ENCODE measurements at regions not wholly inside any gene's neighbourhood (a gene's known extent, or its start where the extent isn't known, plus 50 kb on each side); places are given as distances from the start of the nearest gene placed in this dataset.

DNA sequence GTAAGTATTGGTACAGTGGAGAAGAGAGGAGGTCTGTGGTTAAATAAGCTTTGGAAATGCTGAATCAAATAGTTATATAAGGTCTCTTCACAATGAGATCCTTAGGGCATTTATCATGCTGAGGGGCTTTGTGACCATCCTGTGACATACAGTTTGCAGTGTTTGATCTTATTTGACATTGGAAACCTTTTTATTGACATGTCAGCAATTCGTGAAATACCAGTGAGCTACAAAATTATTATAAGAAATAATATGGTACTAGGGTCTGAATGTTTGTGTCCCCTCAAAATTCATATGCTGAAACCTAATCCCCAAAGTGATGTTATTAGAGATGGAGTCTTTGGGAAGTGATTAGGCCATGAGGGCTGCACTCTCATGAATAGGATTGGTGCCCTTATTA lies 98.4 kb downstream of the MID1IP1 start:
- no peaks in the 10 kb centered on the region for H4K20me1 ChIP-seq (ENCODE audit: insufficient read depth, low read length)
- no peaks in the 10 kb centered on the region for H3K9me3 ChIP-seq (ENCODE audit: control insufficient read depth, insufficient read depth, low read length)
- peaks cover 2% of the 10 kb centered on the region; the same call in 1 of the 2 replicates for H3K27me3 ChIP-seq (ENCODE audit: control insufficient read depth, insufficient read depth, low read length)
- H2BK5ac ChIP-seq (ENCODE audit: low read depth, low read length, poor library complexity, severe bottlenecking): no peak overlapping the region
- H3K4me2 ChIP-seq (ENCODE audit: low read depth, low read length): no peak overlapping the region
- no peak overlapping the region for H2BK120ac ChIP-seq (ENCODE audit: low read depth, low read length)
- H3K4me3 ChIP-seq (ENCODE audit: insufficient read depth, low read depth, low read length): no peak overlapping the region
- no peaks in the 10 kb centered on the region for H3K4me1 ChIP-seq (ENCODE audit: control insufficient read depth, insufficient read depth, low read length)
- intact Hi-C loops (cut with micrococcal nuclease) (no loop called here), in situ Hi-C loops (cut with MboI; ENCODE audit: low sequenced_read_pairs) (no loop called here), dilution Hi-C loops (cut with HindIII; ENCODE audit: low sequenced_read_pairs, unreplicated experiment) (no loop called here)
- no peaks in the 10 kb centered on the region for H3K9me1 ChIP-seq (ENCODE audit: insufficient read depth, low read length)
- no peak overlapping the region for H4K8ac ChIP-seq (ENCODE audit: low read depth in 2 of 2, low read length in 2 of 2)
- DNase-seq (no peak), ATAC-seq (ENCODE audit: low read depth) (no peak)
- H4K91ac ChIP-seq (ENCODE audit: insufficient read depth, low read depth, low read length): no peak overlapping the region
- ChIA-PET CTCF (no interaction called here), POLR2A (ENCODE audit: unreplicated experiment) (no interaction called here)
- no peak overlapping the region for H3K14ac ChIP-seq (replicated peaks; ENCODE audit: low read depth, low read length)
- H3K56ac ChIP-seq (ENCODE audit: extremely low read depth, insufficient read depth, low read length): no peak overlapping the region
- H3K18ac ChIP-seq (ENCODE audit: low read depth, low read length): no peak overlapping the region
- no peak overlapping the region for H3K27ac ChIP-seq (ENCODE audit: insufficient read depth, low read length)
- no CpG with 5 or more reads among the region's 1 CpG for WGBS, 2 experiments (ENCODE audit: extremely low coverage in 2 of 2, insufficient read length in 1 of 2)
- H2AK9ac ChIP-seq (replicated peaks; ENCODE audit: low read depth, low read length, poor library complexity): no peak overlapping the region
- no peak overlapping the region for H2BK20ac ChIP-seq (ENCODE audit: low read depth, low read length)
- no peak overlapping the region for H3K9ac ChIP-seq (ENCODE audit: low read depth, low read length)
- TF ChIP-seq MXI1 (IDR thresholded peaks at IDR 0.05; ENCODE audit: borderline replicate concordance, low read depth, low read length) (no peak), RAD21 (IDR thresholded peaks at IDR 0.05; ENCODE audit: low read length) (no peak), MAFK (IDR thresholded peaks at IDR 0.05; ENCODE audit: low read depth, low read length) (peak; percentile 85)
- no peaks in the 10 kb centered on the region for H3K36me3 ChIP-seq (ENCODE audit: control insufficient read depth, insufficient read depth, low read length)
- BruUV-seq (replicated peaks): no TSS peak
- no peak overlapping the region for H3K23ac ChIP-seq (ENCODE audit: low read depth, low read length)
- H3K79me1 ChIP-seq (ENCODE audit: low read depth in 1 of 2, low read length in 2 of 2): no peaks in the 10 kb centered on the region
- H4K5ac ChIP-seq (ENCODE audit: low read depth, low read length): no peak overlapping the region
- no peak overlapping the region for H2BK15ac ChIP-seq (ENCODE audit: low read depth, low read length)
- H3K4ac ChIP-seq (ENCODE audit: low read depth, low read length): no peak overlapping the region
- H2AFZ ChIP-seq (replicated peaks; ENCODE audit: low read length, poor library complexity): no peak overlapping the region
- no peak overlapping the region for H2AK5ac ChIP-seq (ENCODE audit: low read depth, low read length)

All from IMR-90 (cell line).